Astrocyte of the cerebellum (primary cell): ENCODE measurements at regions not wholly inside any gene's neighbourhood (a gene's known extent, or its start where the extent isn't known, plus 50 kb on each side); places are given as distances from the start of the nearest gene placed in this dataset.
"Not testable (repeated sequence)": the region's sequence is repeated elsewhere in the genome, so short reads cannot be mapped to it uniquely, and the experiment has no call there.

Experiments used
- DNase-seq: peaks from one replicate; pipeline ENCODE4 v3.0.0-alpha.2; 2011; ENCODE audit warnings: low read depth
- H3K4me3 ChIP-seq: 2 replicates; pipeline ENCODE4 v1.5.1; 2011; ENCODE audit warnings: mild to moderate bottlenecking, low read depth, low read length, moderate library complexity
- CTCF ChIP-seq: IDR thresholded peaks from 2 replicates; pipeline ENCODE4 v1.5.1; 2012; ENCODE audit warnings: low read length, low read depth, moderate library complexity, mild to moderate bottlenecking; ENCODE audit errors: missing control alignments
- in situ Hi-C: cut with HindIII; loops from 2 replicates; pipeline ENCODE4 v1.10.0; 2017; ENCODE audit warnings: low sequenced_read_pairs

GRCh38 chr9:102273952-102274351, 535.5 kb upstream of the GRIN3A start:
- no peak for DNase-seq
- H3K4me3 ChIP-seq, result no peak overlapping the region
- no peak for TF ChIP-seq CTCF
- in situ Hi-C loops, result no loop called here

- no peak for TF ChIP-seq CTCF
These were observed 514.7 kb upstream of the GRIN3A start for GRCh38 chr9:102253099-102253498.

GRCh38 chr9:102244916-102245315, 506.5 kb upstream of the GRIN3A start:
- in situ Hi-C loops, result no loop called here
- no peak for TF ChIP-seq CTCF
- no peak for DNase-seq
- H3K4me3 ChIP-seq, result no peak overlapping the region

More at GRCh38 chr9:102253099-102253498, 514.7 kb upstream of the GRIN3A start:
- H3K4me3 ChIP-seq, result no peak overlapping the region
- no peak for DNase-seq
- in situ Hi-C loops, result no loop called here

DNA sequence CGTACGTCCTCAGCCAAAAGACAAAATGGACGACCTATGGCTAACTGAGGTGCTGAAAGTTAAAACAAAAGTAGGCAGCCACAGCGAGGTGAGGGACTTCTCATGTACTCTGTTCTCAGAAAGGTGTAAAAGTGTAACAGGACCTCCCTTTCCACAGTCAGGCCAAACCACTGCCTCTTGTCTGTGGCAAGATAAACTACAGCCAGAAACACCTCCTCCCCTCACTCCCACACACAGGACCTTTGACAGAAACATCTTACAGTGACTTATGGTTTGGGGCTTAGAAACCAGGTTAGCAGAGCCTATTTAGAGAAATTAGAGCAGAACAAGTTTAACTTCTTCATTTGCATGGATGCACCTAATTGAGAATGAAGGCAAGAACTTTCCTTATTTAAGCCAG, 499.1 kb upstream of the GRIN3A start:
- no peak for DNase-seq
- in situ Hi-C loops, result no loop called here
- TF ChIP-seq CTCF, result no peak
- H3K4me3 ChIP-seq, result no peak overlapping the region

GRCh38 chr9:102237094-102237493, 498.6 kb upstream of the GRIN3A start:
- in situ Hi-C loops, result no loop called here
- DNase-seq, result no peak
- H3K4me3 ChIP-seq, result no peak overlapping the region
- no peak for TF ChIP-seq CTCF

DNA sequence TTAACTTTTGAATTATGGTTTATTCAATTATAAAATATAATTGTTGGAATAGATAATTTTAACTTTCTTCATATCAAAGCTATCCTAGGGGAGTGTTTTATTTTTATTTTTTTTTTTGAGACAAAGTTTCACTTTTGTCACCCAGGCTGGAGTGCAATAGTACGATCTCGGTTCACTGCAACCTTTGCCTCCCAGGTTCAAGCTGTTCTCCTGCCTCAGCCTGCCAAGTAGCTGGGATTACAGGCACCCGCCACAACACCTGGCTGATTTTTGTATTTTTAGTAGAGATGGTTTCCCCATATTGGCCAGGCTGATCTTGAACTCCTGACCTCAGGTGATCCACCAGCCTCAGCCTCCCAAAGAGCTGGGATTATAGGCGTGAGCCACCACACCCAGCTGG, 489.0 kb upstream of the GRIN3A start:
- in situ Hi-C loops, DNase-seq: not testable (repeated sequence)

DNA sequence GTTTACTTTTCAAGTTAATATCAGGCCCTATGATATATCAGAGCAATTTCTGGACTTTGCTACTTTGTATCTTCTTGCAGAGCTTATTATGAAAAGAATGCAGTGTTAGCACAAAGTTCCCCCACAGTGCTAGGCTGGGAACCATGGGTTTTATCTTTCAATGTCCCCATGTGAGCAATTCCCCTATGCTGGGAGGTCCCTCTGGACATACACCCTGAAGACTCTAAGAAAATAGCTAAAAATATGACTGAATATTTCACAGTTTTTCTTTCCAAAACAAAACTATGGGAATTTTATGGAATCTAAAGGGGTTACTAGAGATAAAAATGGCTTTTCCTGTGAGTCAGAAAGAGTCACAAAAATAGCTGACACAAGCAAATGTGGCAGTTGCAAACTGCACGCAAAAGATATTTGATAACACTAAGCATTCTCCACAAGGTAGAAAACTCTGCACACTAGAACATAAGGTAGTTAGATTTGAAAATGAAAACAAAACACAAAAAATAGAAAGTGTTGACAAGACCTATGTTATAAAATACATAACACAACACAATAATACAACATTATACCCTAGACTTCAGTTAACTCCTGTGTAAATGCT, 487.5 kb upstream of the GRIN3A start:
- no peak overlapping the region for H3K4me3 ChIP-seq
- no peak for DNase-seq
- in situ Hi-C loops, result no loop called here
- TF ChIP-seq CTCF, result no peak

More for the DNA sequence above, 489.0 kb upstream of the GRIN3A start:
- H3K4me3 ChIP-seq, result not testable (repeated sequence)

GRCh38 chr9:102223320-102224136, 485.1 kb upstream of the GRIN3A start:
- DNase-seq, in situ Hi-C loops, H3K4me3 ChIP-seq: not testable (repeated sequence)
